ENCODE measurements at regions not wholly inside any gene's neighbourhood (a gene's known extent, or its start where the extent isn't known, plus 50 kb on each side); places are given as distances from the start of the nearest gene placed in this dataset.

DNA sequence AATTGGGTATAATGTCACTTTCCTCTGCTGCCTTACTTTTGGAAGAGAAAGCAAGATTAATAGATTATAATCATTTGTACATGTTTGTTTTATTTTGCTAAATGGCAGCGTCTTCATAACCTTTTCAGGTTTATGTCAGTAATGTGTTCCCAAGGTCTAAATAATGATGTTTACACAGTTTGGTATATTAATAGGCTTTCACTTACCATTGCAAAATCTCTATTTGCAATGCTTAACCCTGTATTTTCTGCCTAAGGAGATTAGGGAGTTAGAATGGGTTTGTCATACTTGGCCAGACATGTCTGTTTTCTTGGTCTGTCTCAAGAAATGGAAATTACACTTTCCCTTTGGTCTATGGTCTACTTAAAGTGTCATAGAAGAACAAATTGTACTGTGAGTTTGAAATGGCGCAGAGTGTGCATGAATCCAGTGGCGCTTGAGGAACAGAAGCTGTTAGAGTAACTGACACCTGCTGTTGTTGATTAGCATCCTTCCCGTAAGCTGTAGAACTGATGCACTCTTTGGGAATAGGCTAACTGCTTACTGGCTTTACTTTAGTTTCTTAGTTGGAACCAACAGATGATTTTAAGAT, 261.1 kb downstream of the SAMD5 start:
- no peak for ATAC-seq (ENCODE audit: low read depth)

GRCh38 chr6:147770221-147770620, 261.7 kb downstream of the SAMD5 start:
- no peak for TF ChIP-seq CTCF (IDR thresholded peaks at IDR 0.05; ENCODE audit: poor library complexity, severe bottlenecking)
- no peak overlapping the region for H3K27ac ChIP-seq (ENCODE audit: poor library complexity, severe bottlenecking)

More for the DNA sequence above, 261.1 kb downstream of the SAMD5 start:
- Histone ChIP-seq H3K27me3 (ENCODE audit: insufficient read depth, poor library complexity, severe bottlenecking) (no peaks in the 10 kb centered on the region), H3K36me3 (ENCODE audit: low read depth) (no peaks in the 10 kb centered on the region), H3K4me3 (ENCODE audit: severe bottlenecking) (no peak overlapping the region), H3K9me3 (ENCODE audit: severe bottlenecking) (no peaks in the 10 kb centered on the region), H3K4me1 (ENCODE audit: insufficient read depth, poor library complexity, severe bottlenecking) (no peaks in the 10 kb centered on the region), H3K27ac (ENCODE audit: poor library complexity, severe bottlenecking) (no peak overlapping the region)
- DNase-seq (ENCODE audit: low spot score), result no peak
- no peak for TF ChIP-seq CTCF (IDR thresholded peaks at IDR 0.05; ENCODE audit: poor library complexity, severe bottlenecking)

DNA sequence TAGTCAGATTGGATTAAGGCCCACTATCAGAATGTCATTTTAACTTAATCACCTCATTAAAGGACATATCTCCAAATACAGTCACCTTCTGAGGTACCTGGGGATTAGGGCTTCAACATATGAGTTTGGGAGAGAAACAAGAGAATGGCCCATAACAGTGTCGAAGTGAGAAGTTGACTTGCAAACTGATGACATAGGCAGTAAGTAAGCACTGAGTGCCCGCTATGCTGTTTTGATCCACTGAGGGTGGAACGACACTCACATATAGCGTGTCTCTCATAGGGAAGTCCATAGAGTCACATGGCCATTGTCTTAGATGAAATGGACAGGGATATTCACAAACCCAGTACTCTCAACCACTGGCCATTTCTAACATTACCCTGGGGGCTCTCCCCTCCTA, 264.2 kb downstream of the SAMD5 start:
- Histone ChIP-seq H3K27me3 (ENCODE audit: insufficient read depth, poor library complexity, severe bottlenecking) (no peaks in the 10 kb centered on the region), H3K4me1 (ENCODE audit: insufficient read depth, poor library complexity, severe bottlenecking) (no peaks in the 10 kb centered on the region), H3K36me3 (ENCODE audit: low read depth) (no peaks in the 10 kb centered on the region), H3K4me3 (ENCODE audit: severe bottlenecking) (no peak overlapping the region), H3K9me3 (ENCODE audit: severe bottlenecking) (no peaks in the 10 kb centered on the region), H3K27ac (ENCODE audit: poor library complexity, severe bottlenecking) (no peak overlapping the region)
- no peak for TF ChIP-seq CTCF (IDR thresholded peaks at IDR 0.05; ENCODE audit: poor library complexity, severe bottlenecking)
- ATAC-seq (ENCODE audit: low read depth), result no peak
- DNase-seq (ENCODE audit: low spot score), result no peak

More at GRCh38 chr6:147770221-147770620, 261.7 kb downstream of the SAMD5 start:
- Histone ChIP-seq H3K4me3 (ENCODE audit: severe bottlenecking) (no peak overlapping the region), H3K4me1 (ENCODE audit: insufficient read depth, poor library complexity, severe bottlenecking) (no peaks in the 10 kb centered on the region), H3K36me3 (ENCODE audit: low read depth) (no peaks in the 10 kb centered on the region), H3K27me3 (ENCODE audit: insufficient read depth, poor library complexity, severe bottlenecking) (no peaks in the 10 kb centered on the region), H3K9me3 (ENCODE audit: severe bottlenecking) (no peaks in the 10 kb centered on the region)
- DNase-seq (ENCODE audit: low spot score), result no peak
- ATAC-seq (ENCODE audit: low read depth), result no peak

DNA sequence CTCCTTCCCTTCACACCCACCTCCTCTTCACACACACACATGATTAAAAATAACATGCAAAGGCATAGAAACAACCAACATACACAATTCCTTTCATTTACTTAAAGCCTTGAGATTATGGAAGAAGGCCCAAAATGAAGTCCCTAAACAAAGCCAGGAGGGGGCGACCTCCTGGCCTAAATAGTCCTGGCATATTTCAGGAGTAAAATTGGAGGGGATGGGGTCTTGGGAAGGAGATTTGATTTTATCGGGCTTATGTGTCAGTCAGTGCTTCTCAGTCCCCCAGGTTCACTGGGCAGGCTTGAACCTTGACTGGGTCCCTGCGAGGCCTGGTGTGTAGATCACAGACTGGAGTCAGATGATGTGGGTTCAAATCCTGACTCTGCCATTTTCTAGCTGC, 266.4 kb downstream of the SAMD5 start:
- ATAC-seq (ENCODE audit: low read depth), result no peak
- Histone ChIP-seq H3K36me3 (ENCODE audit: low read depth) (no peaks in the 10 kb centered on the region), H3K9me3 (ENCODE audit: severe bottlenecking) (no peaks in the 10 kb centered on the region), H3K4me3 (ENCODE audit: severe bottlenecking) (no peak overlapping the region), H3K4me1 (ENCODE audit: insufficient read depth, poor library complexity, severe bottlenecking) (no peaks in the 10 kb centered on the region), H3K27ac (ENCODE audit: poor library complexity, severe bottlenecking) (no peak overlapping the region), H3K27me3 (ENCODE audit: insufficient read depth, poor library complexity, severe bottlenecking) (no peaks in the 10 kb centered on the region)
- TF ChIP-seq CTCF (IDR thresholded peaks at IDR 0.05; ENCODE audit: poor library complexity, severe bottlenecking), result no peak
- DNase-seq (ENCODE audit: low spot score), result no peak

DNA sequence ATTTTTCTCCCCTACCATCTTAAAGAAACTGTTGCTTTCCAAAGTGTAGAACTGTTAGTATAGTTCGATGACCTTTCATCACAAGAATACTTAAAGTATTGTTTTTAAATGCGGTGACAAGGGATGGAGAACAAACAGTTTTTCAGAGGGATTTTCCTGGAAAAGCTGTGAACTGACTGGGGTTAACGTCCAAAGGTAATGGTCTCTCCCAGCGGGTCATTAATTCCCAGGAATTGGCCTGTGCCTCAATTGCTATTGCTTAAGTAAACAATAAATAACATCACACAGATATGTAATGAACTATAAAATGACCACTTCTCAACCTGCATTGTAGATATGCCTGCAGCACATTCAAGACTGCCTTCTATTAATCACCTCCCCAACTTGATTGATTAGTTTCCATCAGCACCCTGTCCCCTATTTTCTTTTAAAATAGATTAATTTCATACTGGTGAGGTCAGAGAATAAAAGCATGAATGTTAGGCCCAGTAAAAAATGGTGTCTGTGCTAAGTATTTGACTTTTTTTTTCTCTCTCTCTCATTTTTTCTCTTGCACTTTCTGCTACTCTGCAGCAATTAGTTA, 268.2 kb downstream of the SAMD5 start:
- no peaks in the 10 kb centered on the region for H3K9me3 ChIP-seq (ENCODE audit: severe bottlenecking)
- H3K27ac ChIP-seq (ENCODE audit: poor library complexity, severe bottlenecking), result no peak overlapping the region
- no peak for ATAC-seq (ENCODE audit: low read depth)
- H3K4me3 ChIP-seq (ENCODE audit: severe bottlenecking), result no peak overlapping the region
- no peak for TF ChIP-seq CTCF (IDR thresholded peaks at IDR 0.05; ENCODE audit: poor library complexity, severe bottlenecking)
- no peaks in the 10 kb centered on the region for H3K27me3 ChIP-seq (ENCODE audit: insufficient read depth, poor library complexity, severe bottlenecking)
- H3K4me1 ChIP-seq (ENCODE audit: insufficient read depth, poor library complexity, severe bottlenecking), result no peaks in the 10 kb centered on the region
- no peaks in the 10 kb centered on the region for H3K36me3 ChIP-seq (ENCODE audit: low read depth)
- no peak for DNase-seq (ENCODE audit: low spot score)

All from RWPE2 (cell line).